ENCODE measurements at regions not wholly inside any gene's neighbourhood (a gene's known extent, or its start where the extent isn't known, plus 50 kb on each side); places are given as distances from the start of the nearest gene placed in this dataset.

GRCh38 chr1:30229557-30229956 is 493.8 kb downstream of the MATN1 start:
- H3K27me3 ChIP-seq: no peaks in the 10 kb centered on the region
- no peaks in the 10 kb centered on the region for H3K4me1 ChIP-seq
- DNase-seq: no peak
- H3K9me3 ChIP-seq: no peaks in the 10 kb centered on the region
- H3K36me3 ChIP-seq: no peaks in the 10 kb centered on the region
- no peak for TF ChIP-seq CTCF (IDR thresholded peaks at IDR 0.05; ENCODE audit: low read depth, low read length)
- no peak overlapping the region for H3K4me3 ChIP-seq (ENCODE audit: low read depth, low read length)

GRCh38 chr1:30226648-30227047 is 496.7 kb downstream of the MATN1 start:
- no peak for TF ChIP-seq CTCF (IDR thresholded peaks at IDR 0.05; ENCODE audit: low read depth, low read length)
- no peak overlapping the region for H3K4me3 ChIP-seq (ENCODE audit: low read depth, low read length)
- H3K27me3 ChIP-seq: no peaks in the 10 kb centered on the region
- H3K9me3 ChIP-seq: no peaks in the 10 kb centered on the region
- H3K36me3 ChIP-seq: no peaks in the 10 kb centered on the region
- H3K4me1 ChIP-seq: no peaks in the 10 kb centered on the region
- no peak for DNase-seq

GRCh38 chr1:30225357-30225756 is 498.0 kb downstream of the MATN1 start:
- Histone ChIP-seq H3K27me3 (no peaks in the 10 kb centered on the region), H3K36me3 (no peaks in the 10 kb centered on the region), H3K4me3 (ENCODE audit: low read depth, low read length) (no peak overlapping the region), H3K4me1 (no peaks in the 10 kb centered on the region), H3K9me3 (no peaks in the 10 kb centered on the region)
- TF ChIP-seq CTCF (IDR thresholded peaks at IDR 0.05; ENCODE audit: low read depth, low read length): no peak
- DNase-seq: no peak

GRCh38 chr1:30219675-30220074 is 503.7 kb downstream of the MATN1 start:
- no peak for DNase-seq
- no peaks in the 10 kb centered on the region for H3K36me3 ChIP-seq
- no peak overlapping the region for H3K4me3 ChIP-seq (ENCODE audit: low read depth, low read length)
- no peak for TF ChIP-seq CTCF (IDR thresholded peaks at IDR 0.05; ENCODE audit: low read depth, low read length)
- H3K4me1 ChIP-seq: no peaks in the 10 kb centered on the region
- H3K9me3 ChIP-seq: no peaks in the 10 kb centered on the region
- H3K27me3 ChIP-seq: no peaks in the 10 kb centered on the region

- no peaks in the 10 kb centered on the region for H3K9me3 ChIP-seq
- DNase-seq: no peak
- no peak for TF ChIP-seq CTCF (IDR thresholded peaks at IDR 0.05; ENCODE audit: low read depth, low read length)
- no peaks in the 10 kb centered on the region for H3K36me3 ChIP-seq
- H3K27me3 ChIP-seq: no peaks in the 10 kb centered on the region
- no peaks in the 10 kb centered on the region for H3K4me1 ChIP-seq
- H3K4me3 ChIP-seq (ENCODE audit: low read depth, low read length): no peak overlapping the region
Measured at GRCh38 chr1:30218438-30218837, 504.9 kb downstream of the MATN1 start.

- H3K4me3 ChIP-seq (ENCODE audit: low read depth, low read length): no peak overlapping the region
- no peaks in the 10 kb centered on the region for H3K4me1 ChIP-seq
- no peaks in the 10 kb centered on the region for H3K36me3 ChIP-seq
- DNase-seq: no peak
- H3K9me3 ChIP-seq: no peaks in the 10 kb centered on the region
- H3K27me3 ChIP-seq: no peaks in the 10 kb centered on the region
- TF ChIP-seq CTCF (IDR thresholded peaks at IDR 0.05; ENCODE audit: low read depth, low read length): no peak
Measured at GRCh38 chr1:30216602-30217001, 506.8 kb downstream of the MATN1 start.
